ENCODE measurements at regions not wholly inside any gene's neighbourhood (a gene's known extent, or its start where the extent isn't known, plus 50 kb on each side); places are given as distances from the start of the nearest gene placed in this dataset.

- TF ChIP-seq EZH2 (IDR thresholded peaks at IDR 0.05) (no peak), POLR2AphosphoS5 (IDR thresholded peaks at IDR 0.05; ENCODE audit: borderline replicate concordance, low read depth, low read length) (no peak), FOXP2 (optimal IDR thresholded peaks at IDR 0.05; ENCODE audit: control extremely low read depth, extremely low read length, insufficient read depth) (no peak)
Measured at GRCh38 chr13:105031306-105031705, 1504.2 kb downstream of the EFNB2 start.

All from SK-N-MC (cell line).